ENCODE measurements at regions not wholly inside any gene's neighbourhood (a gene's known extent, or its start where the extent isn't known, plus 50 kb on each side); places are given as distances from the start of the nearest gene placed in this dataset.
A peak's percentile ranks its signal among the peaks of the same experiment; 100 is the strongest.

DNA sequence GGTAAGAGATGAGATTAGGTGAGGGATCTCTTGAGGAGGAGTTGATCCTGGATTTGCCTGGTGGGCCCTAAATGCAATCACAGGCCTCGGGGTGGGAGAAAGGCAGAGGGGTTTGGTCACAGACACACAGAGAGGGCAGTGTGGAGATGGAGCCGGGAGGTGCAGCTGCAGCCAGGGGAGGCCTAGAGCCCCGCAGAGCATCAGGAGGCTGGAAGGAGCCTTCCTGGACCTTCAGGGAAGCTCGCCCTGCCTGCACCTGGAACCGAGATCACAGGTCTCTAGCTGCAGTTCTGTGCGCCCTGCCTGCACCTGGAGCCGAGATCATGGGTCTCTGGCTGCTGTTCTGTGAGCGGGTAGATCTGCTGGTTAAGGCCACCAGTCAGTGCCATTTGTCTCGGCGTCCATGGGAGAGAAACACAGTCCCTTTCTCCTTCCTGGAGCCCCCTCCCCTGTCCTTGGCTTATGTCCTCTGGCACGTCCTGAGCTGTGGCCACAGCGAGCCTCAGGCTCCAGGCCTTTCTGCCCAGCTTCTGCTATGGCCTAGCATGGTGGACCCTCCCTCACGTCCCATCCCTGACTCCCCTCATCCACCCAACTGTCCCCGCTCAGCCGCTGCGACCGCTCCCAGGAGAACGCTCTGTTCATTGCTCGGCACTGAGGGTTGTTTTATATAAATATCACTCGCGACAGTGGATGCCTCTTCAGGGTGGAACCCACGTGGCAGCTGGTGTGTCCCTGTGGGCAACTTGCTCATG, 112.0 kb downstream of the DACT2 start:
- no peak for ATAC-seq (ENCODE audit: low FRiP score in 2 of 2)
- DNase-seq = no peak
- no peak overlapping the region for H3K27ac ChIP-seq
- no peaks in the 10 kb centered on the region for H3K9me3 ChIP-seq
- no peaks in the 10 kb centered on the region for H3K4me1 ChIP-seq
- no peak for TF ChIP-seq POLR2A (IDR thresholded peaks at IDR 0.05)
- TF ChIP-seq EP300 (IDR thresholded peaks at IDR 0.05) = no peak
- TF ChIP-seq POLR2AphosphoS5 (IDR thresholded peaks at IDR 0.05) = no peak
- TF ChIP-seq, protein P1, sequence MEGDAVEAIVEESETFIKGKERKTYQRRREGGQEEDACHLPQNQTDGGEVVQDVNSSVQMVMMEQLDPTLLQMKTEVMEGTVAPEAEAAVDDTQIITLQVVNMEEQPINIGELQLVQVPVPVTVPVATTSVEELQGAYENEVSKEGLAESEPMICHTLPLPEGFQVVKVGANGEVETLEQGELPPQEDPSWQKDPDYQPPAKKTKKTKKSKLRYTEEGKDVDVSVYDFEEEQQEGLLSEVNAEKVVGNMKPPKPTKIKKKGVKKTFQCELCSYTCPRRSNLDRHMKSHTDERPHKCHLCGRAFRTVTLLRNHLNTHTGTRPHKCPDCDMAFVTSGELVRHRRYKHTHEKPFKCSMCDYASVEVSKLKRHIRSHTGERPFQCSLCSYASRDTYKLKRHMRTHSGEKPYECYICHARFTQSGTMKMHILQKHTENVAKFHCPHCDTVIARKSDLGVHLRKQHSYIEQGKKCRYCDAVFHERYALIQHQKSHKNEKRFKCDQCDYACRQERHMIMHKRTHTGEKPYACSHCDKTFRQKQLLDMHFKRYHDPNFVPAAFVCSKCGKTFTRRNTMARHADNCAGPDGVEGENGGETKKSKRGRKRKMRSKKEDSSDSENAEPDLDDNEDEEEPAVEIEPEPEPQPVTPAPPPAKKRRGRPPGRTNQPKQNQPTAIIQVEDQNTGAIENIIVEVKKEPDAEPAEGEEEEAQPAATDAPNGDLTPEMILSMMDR (IDR thresholded peaks at IDR 0.05) = no peak
- no peaks in the 10 kb centered on the region for H3K36me3 ChIP-seq
- no peaks in the 10 kb centered on the region for H3K27me3 ChIP-seq
- 81 to 88% methylated on average over 14 to 22 of the region's 22 CpGs for WGBS, 2 donors
- no peak overlapping the region for H3K4me3 ChIP-seq

DNA sequence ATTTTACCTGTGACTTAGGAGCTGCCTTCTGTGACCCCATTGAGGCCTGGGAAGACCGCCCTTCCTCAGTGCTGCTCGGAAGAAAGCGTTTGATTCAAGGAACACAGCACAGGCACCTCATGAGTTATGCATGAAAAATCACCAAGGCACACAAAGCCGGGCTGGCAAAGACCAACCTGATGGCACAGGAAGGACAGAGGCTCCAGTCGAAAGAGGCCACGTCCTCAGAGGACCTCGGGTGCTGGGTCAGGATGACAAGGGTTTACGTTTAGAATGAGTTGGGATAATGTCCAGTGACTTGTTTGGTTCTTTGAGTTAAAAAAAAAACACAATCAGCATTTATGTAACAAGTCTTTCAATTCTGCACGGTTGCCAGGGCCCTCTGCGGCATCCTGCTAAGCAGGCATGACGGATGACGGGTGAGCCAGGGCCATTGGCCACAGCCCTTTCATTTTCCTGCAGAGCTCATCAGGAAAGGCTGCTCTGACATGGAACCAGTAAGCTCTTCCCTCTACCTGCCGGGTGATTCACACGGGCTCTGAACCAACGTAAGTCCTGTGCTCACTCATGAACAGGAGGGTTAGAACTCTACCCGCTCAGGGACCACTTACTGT, 112.8 kb downstream of the DACT2 start:
- no peaks in the 10 kb centered on the region for H3K36me3 ChIP-seq
- H3K27ac ChIP-seq = no peak overlapping the region
- no peak overlapping the region for H3K4me3 ChIP-seq
- DNase-seq (no peak), ATAC-seq (ENCODE audit: low FRiP score in 2 of 2) (no peak)
- no peaks in the 10 kb centered on the region for H3K27me3 ChIP-seq
- 82 to 88% methylated on average over 16 of the region's 16 CpGs for WGBS, 2 donors
- H3K4me1 ChIP-seq = no peaks in the 10 kb centered on the region
- TF ChIP-seq, protein P1 (IDR thresholded peaks at IDR 0.05) = no peak
- TF ChIP-seq POLR2A (IDR thresholded peaks at IDR 0.05) (no peak), EP300 (IDR thresholded peaks at IDR 0.05) (no peak), POLR2AphosphoS5 (IDR thresholded peaks at IDR 0.05) (no peak)
- H3K9me3 ChIP-seq = no peaks in the 10 kb centered on the region

DNA sequence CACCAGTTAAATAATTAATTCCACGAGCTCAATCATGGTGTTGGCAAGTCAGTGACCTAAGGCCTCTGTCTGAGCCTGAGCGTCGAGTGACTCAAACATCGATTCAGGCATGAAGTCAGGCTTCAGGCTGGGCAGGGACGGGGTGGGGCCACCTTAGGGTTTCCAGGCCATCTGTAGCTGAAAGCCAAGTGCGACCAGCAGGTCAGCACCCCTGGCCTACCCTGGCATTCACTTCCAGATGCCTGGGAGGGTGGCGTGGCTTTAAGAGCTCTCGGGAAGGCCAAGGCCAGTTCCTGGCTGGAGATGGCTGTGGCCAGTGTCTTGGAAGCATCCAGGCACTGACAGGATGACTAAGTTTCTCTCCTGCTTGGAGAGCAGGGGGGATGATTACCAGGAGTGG, 113.4 kb downstream of the DACT2 start:
- WGBS, 2 donors = 79 to 93% methylated on average over 5 to 8 of the region's 8 CpGs
- ATAC-seq (ENCODE audit: low FRiP score in 2 of 2) = peak in 1 of 2 donors; percentile 83
- H3K9me3 ChIP-seq = no peaks in the 10 kb centered on the region
- H3K36me3 ChIP-seq = no peaks in the 10 kb centered on the region
- DNase-seq = no peak
- H3K27me3 ChIP-seq = no peaks in the 10 kb centered on the region
- no peak overlapping the region for H3K4me3 ChIP-seq
- TF ChIP-seq, protein P1 (IDR thresholded peaks at IDR 0.05) = no peak
- TF ChIP-seq EP300 (IDR thresholded peaks at IDR 0.05) = no peak
- TF ChIP-seq POLR2A (IDR thresholded peaks at IDR 0.05) = no peak
- no peak for TF ChIP-seq POLR2AphosphoS5 (IDR thresholded peaks at IDR 0.05)
- H3K4me1 ChIP-seq = no peaks in the 10 kb centered on the region
- no peak overlapping the region for H3K27ac ChIP-seq

DNA sequence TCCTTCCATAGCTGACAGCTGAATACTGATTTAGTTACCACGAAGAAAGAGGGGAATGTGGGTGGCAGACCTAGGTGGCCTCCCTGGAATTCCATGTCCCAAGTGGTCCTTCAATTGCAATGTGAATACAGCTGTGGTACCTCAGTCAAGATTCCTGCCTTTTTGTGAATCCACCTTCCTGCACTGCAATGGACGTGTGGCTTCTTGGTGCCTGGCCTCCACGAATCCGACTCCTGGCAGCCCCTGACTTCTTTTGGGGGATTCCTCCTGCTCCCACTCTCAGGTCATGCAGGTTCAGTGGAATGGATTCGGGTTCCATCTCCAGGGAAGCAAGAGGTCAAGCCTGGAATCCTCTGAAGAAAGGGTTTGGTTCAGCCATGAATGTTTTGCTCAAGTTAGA, 117.8 kb downstream of the DACT2 start:
- Histone ChIP-seq H3K27me3 (no peaks in the 10 kb centered on the region), H3K27ac (no peak overlapping the region), H3K4me3 (no peak overlapping the region), H3K36me3 (no peaks in the 10 kb centered on the region), H3K4me1 (peaks cover 0 to 3% (median 0%) of the 10 kb centered on the region in 4 donors), H3K9me3 (no peaks in the 10 kb centered on the region)
- 89 to 91% methylated on average over 5 of the region's 5 CpGs for WGBS, 2 donors
- DNase-seq = no peak
- no peak for ATAC-seq (ENCODE audit: low FRiP score in 2 of 2)
- TF ChIP-seq POLR2A (IDR thresholded peaks at IDR 0.05) (no peak), EP300 (IDR thresholded peaks at IDR 0.05) (no peak), POLR2AphosphoS5 (IDR thresholded peaks at IDR 0.05) (no peak)
- TF ChIP-seq, protein P1 (IDR thresholded peaks at IDR 0.05) = no peak
